GM18861 (cell line): ENCODE measurements at regions not wholly inside any gene's neighbourhood (a gene's known extent, or its start where the extent isn't known, plus 50 kb on each side); places are given as distances from the start of the nearest gene placed in this dataset.
A peak's percentile ranks its signal among the peaks of the same experiment; 100 is the strongest.

Source experiments
- ATAC-seq: cut with Tn5 transposase; IDR thresholded peaks from one replicate; pipeline ENCODE4 v1.9.1; 2021; ENCODE audit not compliant: unreplicated experiment

GRCh38 chr2:38174131-38174530 is 98.2 kb upstream of the CYP1B1 start:
- no peak for ATAC-seq

- no peak for ATAC-seq
These were observed 97.7 kb upstream of the CYP1B1 start for GRCh38 chr2:38173683-38174082.

GRCh38 chr2:38171208-38171855 is 95.4 kb upstream of the CYP1B1 start:
- ATAC-seq: no peak

DNA sequence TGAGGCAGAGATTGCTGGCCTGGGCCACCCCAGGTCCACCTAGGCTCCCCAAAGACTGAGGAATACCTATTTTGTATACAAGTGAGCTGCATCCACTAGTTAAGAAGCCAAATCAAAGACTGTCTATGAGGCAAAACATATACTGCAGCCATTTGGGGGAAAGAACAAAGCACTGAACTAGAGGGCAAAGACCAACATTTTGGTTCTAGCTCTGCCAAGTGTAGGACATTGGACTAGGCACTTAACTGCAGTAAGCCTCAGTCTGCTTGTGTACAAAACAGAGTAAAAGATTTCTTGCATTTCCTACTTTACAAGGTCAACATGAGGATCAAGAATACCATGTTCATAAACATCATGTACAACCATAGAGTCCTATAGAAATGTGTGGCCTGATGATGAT is 94.8 kb upstream of the CYP1B1 start:
- no peak for ATAC-seq

DNA sequence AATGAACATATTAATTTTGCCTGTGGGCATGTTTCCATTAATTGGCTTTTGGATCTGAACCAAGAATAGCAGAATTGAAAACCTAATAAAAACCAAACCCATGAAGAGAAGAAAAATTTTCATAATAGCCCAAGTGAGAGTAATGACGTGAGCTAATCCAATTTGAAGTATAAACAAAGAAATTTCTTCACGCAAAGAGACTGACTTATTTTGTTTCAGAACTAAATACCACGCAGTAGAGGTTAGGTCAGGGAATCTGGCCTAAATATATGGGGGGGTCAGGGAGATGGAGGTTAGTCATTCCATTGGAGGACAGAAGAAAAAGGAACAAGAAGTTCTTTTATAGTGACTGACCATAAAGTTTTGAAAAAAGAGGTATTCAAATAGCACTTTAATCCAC is 94.1 kb upstream of the CYP1B1 start:
- no peak for ATAC-seq

DNA sequence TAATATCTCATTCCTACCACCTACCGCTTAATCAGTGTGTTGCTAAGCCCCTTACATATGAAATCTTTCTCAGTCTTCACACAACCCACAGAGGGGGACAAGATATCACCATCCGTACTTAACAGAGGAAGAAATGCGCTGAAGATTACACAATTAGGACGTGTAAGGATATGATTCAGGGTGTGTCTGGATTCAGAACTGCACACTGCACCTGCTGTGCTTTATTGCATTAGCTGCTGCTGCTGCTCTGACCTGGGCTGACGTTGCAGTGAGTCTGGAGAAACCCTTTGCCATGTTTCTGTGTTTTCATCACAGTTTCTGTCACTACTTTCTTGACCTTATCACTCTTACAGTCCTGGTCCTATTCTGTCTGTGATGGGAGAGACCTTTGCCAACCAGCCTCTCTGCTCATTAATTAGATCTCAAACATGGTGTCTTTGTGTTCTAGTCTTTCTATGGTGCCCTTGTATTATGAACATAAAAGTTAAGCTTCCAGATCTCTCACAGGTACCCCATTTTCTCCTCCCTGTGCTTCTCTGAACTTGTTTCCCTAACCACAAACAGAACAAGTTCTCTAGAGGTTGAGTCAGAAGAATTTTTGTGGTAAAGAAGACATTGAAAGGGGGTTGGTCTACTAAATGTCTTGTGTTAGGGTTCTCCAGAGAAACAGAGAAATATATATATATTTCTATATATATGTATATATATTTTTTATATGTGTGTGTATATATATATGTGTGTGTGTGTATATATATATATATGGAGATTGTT is 92.9 kb upstream of the CYP1B1 start:
- ATAC-seq: no peak

DNA sequence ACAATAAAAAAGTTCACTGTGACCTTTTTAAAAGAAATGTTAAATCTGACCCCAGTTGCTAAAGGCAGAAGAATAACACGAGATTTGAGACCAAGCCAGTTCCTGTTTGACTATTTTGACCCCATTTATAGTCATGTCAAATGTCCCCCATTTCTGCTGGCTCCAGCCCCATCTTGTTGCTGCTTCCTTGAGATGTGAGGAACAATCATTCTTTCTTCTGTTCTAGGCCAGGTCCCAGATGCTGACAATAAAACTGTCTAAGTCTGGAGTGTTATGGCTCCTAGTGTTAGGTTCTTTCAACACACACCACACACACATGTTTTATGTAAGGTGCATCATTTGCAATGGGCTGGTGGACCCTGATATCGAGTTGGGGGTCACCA is 92.0 kb upstream of the CYP1B1 start:
- no peak for ATAC-seq

- no peak for ATAC-seq
These were observed 89.7 kb upstream of the CYP1B1 start for GRCh38 chr2:38165698-38166097.

DNA sequence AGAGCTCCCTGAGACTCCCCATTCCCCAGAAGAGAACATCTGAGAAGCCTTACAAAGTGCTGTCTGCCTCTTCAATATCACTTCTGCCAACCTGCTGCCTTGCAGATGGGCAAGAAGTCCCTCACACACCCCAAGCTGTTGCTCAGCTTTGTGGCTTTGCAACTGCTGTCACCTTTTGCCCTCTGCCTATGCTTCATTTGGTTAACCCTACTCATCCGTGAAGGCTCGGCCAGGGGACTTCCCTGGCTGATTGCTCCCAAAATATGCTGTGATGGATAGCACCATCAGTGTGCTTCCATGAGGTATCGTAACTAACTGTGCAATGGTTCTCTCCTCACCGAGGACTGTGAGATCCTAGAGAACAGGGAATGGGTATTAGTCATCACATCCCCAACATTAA is 88.9 kb upstream of the CYP1B1 start:
- ATAC-seq: peak; percentile 75

GRCh38 chr2:38163579-38163978 is 87.6 kb upstream of the CYP1B1 start:
- ATAC-seq: no peak

- no peak for ATAC-seq
These were observed 87.1 kb upstream of the CYP1B1 start for GRCh38 chr2:38163006-38163405.

DNA sequence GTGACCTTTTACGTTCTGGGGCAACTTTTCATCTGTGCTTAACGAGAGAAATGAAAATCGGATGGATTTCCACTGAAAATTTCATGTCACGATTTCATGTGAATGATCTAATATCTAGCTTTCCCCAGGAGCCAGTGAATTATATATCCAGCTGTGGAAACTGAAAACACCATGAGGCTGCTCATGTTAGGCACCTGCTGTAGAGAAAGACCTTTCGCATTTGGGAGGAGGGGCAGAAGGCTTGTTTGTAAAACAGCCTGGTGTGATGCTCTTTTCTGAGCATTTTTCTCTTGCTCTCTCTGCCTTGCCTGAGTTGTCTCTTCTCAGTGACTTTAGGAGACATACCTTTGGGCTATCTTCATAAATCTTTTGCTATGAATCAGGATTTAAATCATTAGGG is 84.6 kb upstream of the CYP1B1 start:
- no peak for ATAC-seq

DNA sequence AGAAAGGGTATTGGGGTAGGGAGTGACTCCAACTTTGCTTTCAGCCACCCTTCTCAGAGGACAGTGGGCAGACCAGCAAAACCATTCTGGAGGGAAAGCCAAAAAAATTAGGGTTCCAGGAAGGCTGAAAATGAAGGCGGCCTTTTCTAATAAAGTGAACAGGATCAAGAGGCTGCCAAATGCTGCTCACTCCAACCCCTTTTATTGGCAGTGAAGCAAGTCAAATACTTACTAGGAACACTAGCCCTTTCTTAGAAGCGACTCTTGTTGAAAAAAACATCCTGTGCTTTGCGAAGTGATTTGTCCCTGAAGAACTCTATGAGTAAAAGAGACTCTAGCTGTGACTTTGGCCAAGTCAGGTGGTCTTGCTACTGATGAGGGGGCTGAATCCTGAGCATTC is 83.6 kb upstream of the CYP1B1 start:
- ATAC-seq: no peak

GRCh38 chr2:38159191-38159590 is 83.2 kb upstream of the CYP1B1 start:
- ATAC-seq: no peak

DNA sequence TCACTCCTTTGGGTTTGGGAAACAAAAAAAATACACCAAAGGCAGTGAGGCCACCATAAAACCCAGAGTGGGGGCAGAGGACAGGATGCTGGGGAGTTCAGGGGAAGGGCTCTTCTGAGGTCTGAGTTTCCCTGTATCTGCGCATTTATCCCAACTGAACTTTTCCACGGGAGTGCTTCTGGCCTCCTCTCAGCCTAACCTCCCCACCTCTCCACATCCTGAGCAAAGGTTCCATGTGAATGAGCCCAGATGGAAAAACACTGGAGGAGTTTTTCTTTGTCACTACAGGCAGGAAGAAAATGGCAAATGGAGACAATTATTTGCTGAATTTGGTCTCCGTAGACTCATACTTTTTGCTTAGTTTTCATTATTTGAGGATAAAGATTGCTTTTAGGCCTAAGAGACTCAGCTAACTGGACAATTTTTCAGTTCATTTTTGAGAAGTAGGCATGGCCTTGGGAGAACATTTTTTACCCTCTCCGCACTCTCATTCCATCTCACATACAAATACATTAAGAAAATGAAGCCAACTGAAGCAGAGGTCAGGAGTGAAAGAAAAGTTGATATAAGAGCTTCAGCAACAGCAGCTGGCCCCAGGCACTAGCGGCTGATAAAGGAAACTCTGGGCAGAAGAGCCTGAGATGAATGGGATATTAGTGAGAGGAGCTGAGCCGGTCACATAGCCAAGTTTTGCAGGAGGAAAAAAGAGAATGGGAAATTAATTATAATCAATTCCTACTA is 82.6 kb upstream of the CYP1B1 start:
- no peak for ATAC-seq

GRCh38 chr2:38156436-38156835 is 80.5 kb upstream of the CYP1B1 start:
- no peak for ATAC-seq

GRCh38 chr2:38155015-38155414 is 79.1 kb upstream of the CYP1B1 start:
- no peak for ATAC-seq

DNA sequence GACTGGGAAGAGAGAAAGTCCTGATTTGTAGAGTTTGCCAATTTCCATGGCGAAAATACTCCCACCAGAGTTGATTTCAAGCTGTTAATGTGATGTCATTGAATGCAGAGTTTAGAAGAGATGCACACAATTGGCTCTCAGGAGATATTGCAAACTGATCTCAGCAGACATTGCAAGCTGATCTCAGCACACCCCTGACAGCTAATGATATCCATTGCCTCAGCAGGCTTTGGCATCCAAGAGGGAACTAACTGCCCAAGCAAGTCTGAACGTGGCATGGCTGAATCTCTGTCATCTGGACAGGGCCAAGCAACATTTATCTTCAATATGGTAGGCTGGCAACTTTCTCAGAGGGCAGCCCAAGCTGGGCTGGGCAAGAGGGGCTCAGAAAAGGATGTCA is 78.4 kb upstream of the CYP1B1 start:
- no peak for ATAC-seq

DNA sequence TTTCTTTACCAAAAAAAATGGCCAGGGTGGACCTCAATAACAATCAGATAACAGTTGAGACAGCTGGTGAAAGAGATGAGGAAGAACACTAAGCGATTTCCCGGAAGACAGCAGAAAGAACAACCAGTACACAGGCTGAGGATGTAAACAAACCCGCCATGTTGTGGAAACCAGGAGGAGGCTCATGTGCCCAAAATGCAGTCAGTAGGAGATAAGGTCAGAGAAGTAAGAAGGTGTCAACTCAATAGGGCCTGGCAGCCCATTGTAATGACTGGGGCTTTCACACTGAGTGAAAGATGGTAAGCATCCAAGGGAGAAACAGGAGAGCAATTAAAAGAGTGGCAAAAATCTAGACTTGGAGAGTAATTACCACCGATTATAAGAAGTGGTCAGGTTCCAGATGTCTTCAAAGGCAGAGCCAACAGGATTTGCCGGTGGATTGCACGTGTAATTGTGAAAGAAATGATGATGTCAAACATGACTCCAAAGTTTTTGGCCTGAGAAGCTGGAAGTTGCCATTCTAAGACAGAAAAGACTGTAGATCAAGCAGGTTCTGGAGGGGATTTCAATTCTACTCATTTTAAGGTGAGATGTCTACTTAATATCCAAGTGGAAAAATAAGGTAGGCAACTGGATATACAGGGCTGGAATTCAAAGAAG is 77.7 kb upstream of the CYP1B1 start:
- no peak for ATAC-seq

- no peak for ATAC-seq
These were observed 77.0 kb upstream of the CYP1B1 start for GRCh38 chr2:38152913-38153312.

- ATAC-seq: no peak
These were observed 76.1 kb upstream of the CYP1B1 start for GRCh38 chr2:38152035-38152434.

- ATAC-seq: no peak
These were observed 73.6 kb upstream of the CYP1B1 start for GRCh38 chr2:38149531-38149930.
